ENCODE measurements at regions not wholly inside any gene's neighbourhood (a gene's known extent, or its start where the extent isn't known, plus 50 kb on each side); places are given as distances from the start of the nearest gene placed in this dataset.

DNA sequence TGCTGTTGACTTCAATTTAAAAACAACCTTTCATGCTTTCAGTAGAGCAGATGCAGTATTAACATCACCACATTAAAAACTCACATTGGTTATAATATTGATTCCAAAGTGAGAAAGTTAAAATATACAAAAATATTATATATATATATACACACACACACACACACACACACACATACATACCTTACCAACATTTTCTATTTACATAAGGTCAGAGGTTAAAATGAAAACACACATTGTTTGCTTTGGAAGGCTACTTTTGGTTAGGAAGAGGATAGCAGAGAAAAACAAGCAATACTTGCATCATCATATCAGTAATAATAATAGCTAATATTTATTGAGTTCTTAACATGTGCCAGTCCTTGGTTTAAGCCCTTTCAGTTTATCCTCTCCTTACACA, 226.5 kb downstream of the PPP4R3C start:
- no peak for TF ChIP-seq TAF1 (IDR thresholded peaks at IDR 0.05; ENCODE audit: low read depth)
- TF ChIP-seq CEBPB (IDR thresholded peaks at IDR 0.05), result no peak
- TF ChIP-seq TCF12 (IDR thresholded peaks at IDR 0.05; ENCODE audit: low read depth), result no peak
- TF ChIP-seq FOXM1 (IDR thresholded peaks at IDR 0.05; ENCODE audit: borderline replicate concordance, low read depth), result no peak

Data from Ishikawa (cell line).